Left renal cortex interstitium (tissue), 4 donors: ENCODE measurements at regions not wholly inside any gene's neighbourhood (a gene's known extent, or its start where the extent isn't known, plus 50 kb on each side); places are given as distances from the start of the nearest gene placed in this dataset.

Experiments
- DNase-seq, 4 donors: peaks; one replicate each; pipeline ENCODE4 v3.0.0-alpha.2; 2013; ENCODE audit warnings: low read depth in 4 of 4, low spot score in 2 of 4, missing footprints in 1 of 4

DNA sequence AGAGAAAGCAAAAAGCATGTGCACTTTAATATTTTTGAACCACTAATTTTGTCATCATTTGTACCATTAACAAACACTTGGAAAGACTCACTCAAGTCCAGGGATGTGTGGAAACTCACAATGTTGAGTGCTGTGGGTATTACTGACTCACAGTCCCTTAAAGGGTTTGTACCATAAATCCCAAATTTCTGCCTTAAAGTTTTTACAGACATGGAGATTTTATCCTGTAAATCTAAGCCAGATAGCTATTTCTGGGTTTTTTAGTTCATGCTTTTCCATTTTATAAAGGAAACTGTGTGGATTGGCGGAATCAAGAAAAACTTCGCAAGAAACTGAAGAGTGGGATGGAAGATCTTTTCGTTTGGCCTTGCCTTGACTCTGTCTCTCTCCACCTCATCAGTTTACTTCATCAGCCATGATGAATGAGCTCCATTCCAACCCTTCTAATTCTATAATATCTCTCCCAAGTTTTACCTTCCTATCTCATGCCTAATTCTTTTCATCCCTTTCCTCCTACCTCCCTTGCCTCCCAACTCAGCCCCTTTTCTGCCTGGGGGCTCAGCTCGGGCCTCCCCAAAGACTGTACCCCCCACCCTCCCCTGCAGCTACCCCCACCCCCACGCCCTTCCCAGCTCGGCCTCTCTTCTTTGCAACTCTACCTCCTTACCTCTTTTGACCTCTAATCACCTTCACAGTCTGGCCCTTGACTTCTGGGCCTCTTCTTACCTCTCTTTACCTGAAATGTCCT lies 218.5 kb upstream of the MKLN1 start:
- no peak for DNase-seq

DNA sequence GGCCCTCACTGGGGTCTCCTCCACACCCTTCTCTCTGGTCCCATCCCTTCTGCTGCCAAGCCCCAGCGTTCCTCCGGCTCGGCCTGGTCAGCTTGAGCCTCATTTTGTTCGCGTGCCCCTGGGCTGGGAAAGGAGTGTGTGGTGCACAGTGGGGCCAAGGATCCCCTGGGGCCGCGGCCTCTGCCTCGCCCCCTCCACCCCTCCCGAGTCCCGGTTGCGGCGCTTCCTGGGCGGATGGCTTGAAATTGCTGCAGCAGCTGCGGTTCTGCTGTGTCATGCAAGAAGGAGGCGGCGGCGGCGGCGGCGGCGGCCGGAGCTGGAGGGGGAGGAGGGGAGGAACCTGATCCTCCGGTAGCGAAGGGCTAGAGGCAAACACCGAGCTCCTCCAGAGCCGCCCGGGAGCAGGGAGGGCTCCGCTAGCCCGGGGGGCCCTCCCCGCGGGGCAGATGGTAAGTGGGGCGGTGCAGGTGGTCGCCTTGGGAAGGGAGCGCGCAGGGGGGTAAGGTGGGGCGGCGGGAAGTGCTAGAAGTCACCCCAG lies 217.8 kb upstream of the MKLN1 start:
- no peak for DNase-seq

DNA sequence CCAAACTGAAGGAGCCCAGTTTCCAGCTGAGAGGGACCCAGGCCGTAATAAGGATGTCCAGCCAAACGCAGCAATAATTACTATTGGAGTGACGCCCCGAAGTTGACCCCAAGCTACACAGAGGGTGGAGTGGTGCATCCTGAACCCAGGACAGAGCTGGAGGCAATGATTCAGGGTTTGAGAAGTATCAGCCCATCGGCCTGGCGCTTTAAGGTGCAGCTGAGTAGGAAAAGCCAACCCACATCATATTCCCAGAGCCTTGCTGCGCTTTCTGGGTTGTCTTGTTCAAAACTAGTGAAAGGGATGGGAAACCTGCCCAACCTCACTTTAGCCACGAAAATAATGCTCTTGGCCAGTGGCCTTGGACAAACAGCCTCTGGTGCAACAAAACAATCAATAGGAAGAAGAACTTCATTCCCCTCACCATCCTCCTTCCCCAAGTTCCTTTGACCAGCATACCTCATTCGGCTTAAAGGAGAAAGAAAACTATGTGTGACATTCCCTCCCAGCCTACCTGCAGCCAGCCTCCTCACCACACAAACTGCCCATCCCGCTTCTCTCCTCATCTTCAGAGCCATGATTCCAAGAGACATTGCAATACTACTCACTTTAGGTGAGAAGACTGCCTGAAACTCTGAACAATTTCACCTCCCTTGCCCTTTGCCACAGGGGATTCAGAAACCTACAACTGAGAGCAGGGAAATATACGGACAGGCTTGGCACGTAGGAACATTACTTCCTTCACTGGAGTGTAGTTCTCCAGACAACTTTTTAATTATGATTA lies 217.2 kb upstream of the MKLN1 start:
- DNase-seq, result no peak

DNA sequence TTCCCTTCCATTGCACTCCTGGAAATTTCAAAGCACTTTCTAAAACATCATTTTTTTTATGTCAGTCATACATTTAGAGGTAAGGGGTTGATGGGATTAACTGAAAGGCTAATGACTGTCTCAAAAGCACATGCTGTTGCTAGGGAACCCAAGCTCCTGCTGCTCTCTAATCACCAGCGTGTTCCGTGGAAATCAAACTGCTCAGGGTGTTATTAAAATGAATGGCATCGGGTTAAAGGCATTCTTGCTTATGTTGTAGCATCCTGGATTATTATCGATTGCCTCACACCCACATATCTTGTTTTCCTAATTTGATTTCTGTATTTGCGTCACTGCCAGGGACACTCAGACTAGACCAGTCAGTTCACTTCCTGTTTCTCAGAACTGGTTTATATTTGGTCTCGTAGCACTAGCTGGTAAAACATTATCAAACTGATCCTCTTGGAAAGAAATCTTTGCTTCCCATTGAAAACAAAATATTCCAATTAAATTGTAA lies 216.5 kb upstream of the MKLN1 start:
- DNase-seq, result no peak

DNA sequence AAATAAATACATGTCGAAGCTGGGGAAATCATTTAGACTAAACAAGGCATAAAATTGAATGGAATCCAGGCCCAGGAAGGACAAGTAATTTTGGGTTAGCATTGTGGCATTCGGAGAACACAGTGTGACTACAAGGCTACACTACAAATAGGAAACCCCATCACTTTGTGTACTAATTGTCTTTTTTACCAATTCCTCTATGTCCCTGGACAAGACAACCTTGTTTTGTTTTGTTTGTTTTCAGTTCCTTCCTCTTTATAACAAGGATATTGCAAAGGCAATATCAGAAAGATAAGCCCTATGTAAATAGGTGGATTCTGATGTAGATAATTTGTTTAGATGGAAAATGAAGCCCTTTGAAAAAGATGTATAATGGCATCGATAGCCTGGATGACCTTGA lies 215.9 kb upstream of the MKLN1 start:
- DNase-seq, result no peak

DNA sequence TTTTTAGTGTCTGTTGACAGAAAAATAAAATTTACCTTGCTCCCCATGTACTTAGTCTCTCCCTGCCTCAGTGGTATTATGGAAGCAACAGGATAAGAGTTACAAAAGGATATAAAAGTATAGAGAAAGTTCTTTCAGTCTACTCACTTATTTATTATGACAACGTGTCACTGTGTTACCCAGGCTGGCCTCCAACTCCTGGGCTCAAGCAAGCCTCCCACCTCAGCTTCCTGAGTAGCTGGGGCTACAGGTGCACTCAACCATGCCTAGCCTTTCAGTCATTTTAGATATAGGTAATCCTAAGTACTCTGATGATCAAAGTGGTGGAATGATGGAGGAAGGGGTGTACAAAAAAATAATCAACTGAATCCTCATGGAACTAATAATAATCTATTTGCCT lies 215.2 kb upstream of the MKLN1 start:
- no peak for DNase-seq

DNA sequence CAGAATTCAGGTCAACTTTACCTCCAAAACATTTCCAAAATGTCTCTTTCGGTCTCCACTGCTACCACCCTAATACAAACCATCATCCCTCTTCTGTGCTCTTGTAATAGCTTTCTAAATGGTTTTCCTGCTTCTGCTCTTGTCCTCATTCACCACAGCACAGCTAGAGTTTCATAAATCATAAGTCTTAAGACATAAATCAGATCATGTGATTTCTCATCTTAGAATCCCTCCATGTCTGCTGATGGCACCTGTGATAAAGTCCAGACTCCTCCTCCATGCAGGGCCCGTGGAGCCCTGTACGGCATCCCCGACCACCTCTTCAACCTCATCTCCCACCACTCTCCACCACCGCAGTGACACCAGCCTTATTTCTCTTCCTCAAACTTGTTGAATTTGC lies 212.3 kb upstream of the MKLN1 start:
- no peak for DNase-seq

DNA sequence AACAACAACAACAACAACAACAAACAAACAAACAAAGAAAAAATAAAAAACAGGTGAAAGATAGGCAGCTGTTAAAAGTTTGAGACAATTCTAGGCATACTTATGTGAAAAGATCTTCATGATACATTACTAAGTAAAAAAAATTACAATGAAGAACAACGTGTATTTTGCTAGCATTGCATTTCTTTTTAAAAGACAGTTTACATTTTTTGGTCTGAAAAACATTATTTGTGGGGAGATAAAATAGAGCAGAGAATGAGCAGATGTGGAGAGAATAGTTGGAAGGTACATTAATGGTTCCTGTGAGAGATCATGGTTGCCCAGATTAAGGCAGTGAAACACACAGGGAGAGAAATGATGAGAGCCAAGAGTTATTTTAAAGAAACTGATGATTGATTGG lies 210.2 kb upstream of the MKLN1 start:
- no peak for DNase-seq

DNA sequence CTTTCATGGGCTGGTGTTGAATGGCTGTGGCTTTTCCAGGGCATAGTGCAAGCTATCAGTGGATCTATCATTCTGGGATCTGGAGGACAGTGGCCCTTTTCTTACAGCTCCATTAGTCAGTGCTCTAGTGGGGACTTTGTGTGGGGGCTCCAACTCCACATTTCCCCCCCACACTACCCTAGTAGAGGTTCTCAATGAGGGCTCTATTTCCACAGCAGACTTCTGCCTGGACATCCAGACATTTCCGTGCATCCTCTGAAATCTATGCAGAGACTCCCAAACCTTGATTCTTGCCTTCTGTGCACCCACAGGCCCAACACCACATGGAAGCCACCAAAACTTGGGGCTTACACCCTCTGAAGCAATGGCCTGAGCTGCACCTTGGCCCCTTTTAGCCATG lies 208.3 kb upstream of the MKLN1 start:
- DNase-seq, result no peak

DNA sequence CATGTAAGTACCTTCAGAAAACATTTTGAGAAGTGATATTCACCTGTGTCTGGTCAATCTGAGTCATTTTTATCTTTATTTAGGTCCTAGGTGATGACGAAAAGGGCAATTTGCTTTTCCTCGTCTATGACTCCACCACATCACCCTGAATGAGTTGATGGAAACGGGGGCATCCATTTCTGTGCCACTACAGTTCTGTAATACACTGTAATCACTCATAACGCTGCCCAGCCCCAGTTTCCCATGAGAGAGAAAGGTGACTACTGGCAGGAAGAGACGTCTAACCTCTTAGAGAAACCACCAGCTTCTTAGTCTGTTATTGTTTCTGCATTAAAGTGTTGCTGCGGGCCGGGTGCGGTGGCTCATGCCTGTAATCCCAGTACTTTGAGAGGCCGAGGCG lies 205.3 kb upstream of the MKLN1 start:
- no peak for DNase-seq

DNA sequence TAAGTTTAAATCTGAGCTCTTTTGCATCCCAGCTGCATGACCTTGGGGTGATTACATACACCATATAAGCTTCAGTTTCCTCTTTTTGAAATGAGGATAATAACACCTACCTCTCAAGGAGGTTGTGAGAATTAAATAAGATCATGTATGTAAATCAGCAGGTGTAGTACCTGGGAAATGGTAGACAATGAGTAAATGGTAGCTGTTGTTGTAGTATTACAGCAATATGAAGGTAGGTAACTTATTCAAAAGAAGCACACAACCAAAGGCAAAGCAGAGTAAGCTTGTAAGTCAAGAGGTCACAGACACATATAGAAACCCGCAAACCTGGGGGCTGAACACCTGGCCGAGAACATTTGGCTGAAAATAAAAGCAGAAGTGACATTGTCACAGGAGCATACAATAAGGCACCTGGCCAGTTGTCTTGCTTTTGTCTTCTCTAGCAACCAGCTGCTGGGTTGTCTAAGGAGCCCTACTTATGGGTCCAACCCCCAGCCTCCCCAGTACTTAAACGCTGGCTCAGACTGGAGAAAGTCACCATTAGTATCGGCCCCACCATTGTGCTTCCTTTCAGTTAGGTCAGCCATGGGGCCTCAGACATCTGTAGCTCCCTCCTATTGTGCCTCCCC lies 203.6 kb upstream of the MKLN1 start:
- DNase-seq, result no peak

DNA sequence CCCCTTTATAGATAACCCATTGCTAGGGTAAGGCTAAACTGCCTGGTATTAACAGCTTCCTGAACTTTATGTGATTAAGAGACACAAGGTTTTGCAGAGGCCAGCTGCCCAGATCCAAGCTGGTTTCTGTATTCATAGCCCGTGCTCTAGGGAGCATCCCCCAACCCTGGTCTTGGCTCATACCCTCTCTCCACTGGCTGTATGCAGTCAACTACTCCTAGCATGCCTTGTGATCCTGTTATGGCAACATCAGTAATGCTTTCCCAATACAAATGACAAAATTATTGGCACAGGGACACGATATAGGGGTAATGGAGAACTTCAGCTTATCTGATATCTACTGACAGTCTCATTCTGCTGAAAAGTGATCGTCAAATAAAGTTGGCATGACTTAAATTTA lies 202.8 kb upstream of the MKLN1 start:
- DNase-seq, result no peak

DNA sequence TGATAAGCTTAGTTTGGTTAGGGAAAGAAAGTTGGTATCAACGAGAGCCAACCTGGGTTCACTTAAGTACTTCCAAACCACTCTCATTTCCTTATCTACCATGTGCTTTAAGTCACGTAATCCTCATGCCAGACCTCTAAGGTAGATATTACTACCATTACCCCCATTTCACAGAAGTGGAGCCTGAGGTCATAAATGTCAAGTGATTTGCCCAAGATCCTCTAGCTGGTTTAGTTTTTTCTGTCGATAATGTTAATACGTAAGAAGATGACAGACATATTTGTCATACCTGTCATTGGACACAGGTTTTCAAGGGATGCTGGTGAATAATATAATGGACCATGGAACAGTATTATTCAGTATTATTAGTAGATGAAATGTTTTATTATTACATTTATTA lies 197.4 kb upstream of the MKLN1 start:
- no peak for DNase-seq

DNA sequence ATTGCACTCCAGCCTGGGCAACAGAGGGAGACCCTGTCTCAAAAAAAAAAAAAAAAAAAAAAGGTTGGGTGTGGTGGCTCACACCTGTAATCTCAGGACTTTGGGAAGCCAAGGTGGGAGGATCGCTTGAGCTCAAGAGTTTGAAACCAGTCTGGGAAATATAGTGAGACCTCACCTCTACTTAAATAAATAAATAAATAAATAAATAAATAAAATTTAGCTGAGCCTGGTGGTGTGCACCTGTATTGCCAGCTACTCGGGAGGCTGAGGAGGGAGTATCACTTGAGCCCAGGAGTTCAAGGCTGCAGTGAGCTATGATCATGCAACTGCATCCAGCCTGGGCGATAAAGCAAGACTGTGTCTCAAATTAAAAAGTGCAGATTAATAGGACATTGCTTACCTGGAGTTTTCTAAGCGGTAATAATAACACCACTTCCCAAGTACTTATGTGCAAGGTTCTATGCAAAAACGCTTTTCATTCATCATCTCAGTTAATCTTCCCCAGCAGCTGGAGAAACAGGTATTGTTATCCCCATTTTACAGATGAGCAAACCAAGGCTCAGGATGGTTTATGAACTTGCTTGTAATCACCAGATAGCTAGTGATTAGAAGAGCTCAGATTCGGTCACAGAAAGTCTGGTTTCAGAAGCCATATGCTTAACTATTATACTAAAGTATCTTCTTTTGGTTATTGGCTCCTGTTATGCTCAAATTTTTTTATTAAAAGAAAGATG lies 196.5 kb upstream of the MKLN1 start:
- no peak for DNase-seq

DNA sequence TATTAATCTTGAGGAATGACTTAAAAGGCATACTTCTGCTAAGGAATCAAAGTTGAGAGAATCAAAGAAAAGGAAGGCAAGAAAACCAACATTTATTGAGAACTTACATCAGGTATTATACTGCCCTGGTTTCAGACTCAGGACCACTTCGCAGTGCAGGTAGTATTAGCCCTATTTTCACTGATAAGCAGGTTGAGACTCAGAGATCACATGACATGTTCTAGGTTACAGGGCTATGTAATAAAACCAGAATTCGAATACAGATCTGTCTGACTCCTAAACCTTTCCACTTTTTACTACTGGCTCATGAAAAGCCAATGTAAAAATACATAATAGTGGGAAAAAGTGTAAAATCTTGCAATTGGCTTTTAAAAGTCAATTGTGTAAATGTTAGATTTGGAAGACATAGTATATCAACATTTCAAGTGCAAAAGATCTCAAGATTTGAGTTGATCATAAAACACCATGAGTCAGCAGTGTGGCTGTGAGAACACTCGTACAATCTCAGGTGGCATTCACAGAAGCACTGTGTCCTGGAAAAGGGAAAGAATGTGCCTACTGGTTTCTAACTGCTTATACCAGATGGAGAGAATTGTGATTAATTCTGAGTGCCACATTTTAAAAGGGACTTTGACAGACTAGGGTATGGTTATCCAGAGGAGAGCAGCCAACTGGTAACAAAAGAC lies 195.8 kb upstream of the MKLN1 start:
- no peak for DNase-seq

DNA sequence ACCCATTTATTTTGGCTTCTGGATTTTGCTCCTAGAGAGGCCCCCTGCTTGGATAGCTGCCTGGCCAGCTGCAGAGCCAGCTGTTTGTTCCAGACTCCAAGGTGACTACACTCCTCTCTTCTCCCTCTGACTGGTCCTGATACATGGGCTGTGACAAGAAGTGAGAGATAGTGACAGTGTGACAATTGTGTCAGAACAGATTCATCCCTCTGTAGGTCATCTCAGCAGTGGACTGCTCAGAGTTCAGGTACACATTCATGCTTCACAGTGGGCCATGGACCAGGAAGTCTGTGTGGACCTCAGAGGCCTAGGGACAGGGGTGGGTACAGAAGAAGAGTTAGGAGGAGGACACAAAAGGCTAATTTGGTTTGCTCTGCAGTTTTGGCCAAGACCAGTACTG lies 188.2 kb upstream of the MKLN1 start:
- no peak for DNase-seq

DNA sequence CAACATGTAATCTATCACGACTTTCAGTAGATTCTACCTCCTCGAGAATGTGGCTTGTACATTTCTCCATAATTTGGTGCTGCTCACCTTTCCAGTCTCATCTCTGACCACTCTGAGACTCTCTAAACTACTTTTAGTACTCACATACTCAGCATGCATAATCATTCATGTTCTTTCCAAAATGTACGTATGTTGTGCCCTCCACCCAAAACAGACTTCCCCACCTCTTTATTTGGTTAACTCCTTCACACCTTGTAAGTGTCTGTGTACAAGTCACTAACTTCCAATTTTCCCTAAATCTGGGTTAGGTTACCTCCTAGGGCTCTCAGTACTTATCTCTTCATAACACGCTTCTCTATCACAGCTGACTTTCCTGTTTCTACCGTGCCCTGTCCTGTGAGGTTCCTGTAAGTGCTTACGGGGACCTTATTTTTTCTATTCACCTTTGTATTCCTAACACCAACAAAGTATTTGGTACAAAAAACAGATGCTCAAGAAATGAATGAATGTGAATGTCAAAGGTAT lies 186.2 kb upstream of the MKLN1 start:
- DNase-seq, result no peak

DNA sequence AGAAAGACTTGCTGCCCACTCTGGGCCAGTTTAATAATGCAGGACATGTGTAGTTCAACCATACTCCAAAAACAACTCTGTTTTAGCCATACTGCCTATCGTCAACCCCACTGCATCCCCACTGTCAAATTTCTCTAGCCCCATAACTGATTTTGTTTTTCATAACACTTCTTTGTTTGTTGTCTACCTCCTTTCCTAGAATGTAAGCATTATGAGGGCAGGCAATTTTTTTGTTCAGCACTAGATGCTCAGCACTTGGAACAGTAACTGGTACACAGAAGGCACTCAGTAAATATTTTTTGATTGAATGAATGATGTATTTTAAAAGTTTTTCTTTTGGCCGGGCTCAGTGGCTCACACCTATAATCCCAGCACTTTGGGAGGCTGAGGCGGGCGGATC lies 183.8 kb upstream of the MKLN1 start:
- no peak for DNase-seq

DNA sequence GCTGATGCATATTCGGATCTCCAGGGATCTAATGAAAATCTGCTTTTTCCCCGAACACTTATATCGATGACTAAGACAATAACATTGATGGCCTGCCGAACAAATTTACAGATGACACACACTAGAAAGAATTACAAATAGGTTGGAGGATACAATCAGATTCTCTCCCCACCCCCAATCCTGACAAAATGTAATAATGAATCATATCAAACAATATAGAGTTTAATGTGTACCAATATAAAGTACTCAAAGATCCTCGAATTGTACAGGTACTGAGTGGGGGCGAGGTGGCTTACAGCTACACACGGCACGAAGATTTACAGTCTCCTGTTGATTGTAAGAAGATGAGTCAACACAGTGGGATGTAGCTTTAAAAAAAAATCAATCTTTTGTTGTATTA lies 182.7 kb upstream of the MKLN1 start:
- no peak for DNase-seq

DNA sequence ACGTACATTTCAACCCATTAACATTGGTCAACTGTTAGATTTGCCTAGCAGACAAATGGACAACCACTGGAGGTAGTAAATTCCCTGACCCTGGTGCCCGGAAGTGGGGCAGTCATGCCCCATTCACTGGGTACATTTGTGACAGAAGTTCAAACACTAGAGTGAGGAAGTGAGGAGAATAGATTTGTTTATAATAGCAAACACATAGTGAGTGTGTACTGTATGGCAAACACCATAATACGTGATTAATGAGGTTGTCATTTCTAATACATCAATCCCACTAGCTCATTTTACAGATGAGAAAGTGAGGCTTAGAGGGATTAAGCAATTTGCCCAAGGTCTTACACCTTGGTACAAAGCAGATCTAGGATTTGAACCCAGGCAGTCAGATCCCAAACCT lies 181.9 kb upstream of the MKLN1 start:
- no peak for DNase-seq
